HEK293T (cell line): ENCODE measurements at regions not wholly inside any gene's neighbourhood (a gene's known extent, or its start where the extent isn't known, plus 50 kb on each side); places are given as distances from the start of the nearest gene placed in this dataset.

Source experiments
- CTCF ChIA-PET: fragments of 350-600 bp; formaldehyde crosslinking; extraction: SDS; loops from one replicate; lab custom pipeline; 2021; ENCODE audit warnings: antibody characterized with exemption, inconsistent platforms; lab: Yijun Ruan, JAX
- POLR2A ChIA-PET: fragments of 350-600 bp; formaldehyde crosslinking; extraction: SDS; loops from one replicate; lab custom pipeline; 2020; ENCODE audit warnings: antibody characterized with exemption, inconsistent platforms; lab: Yijun Ruan, JAX
- DNase-seq: peaks from one replicate; pipeline ENCODE4 v3.0.0; 2012; ENCODE audit warnings: mixed read lengths; ENCODE audit errors: extremely low spot score
- ARNT ChIP-seq: fragments of 450-650 bp; IDR thresholded peaks from 2 replicates; pipeline ENCODE4 v1.6.1; 2017; ENCODE audit warnings: mild to moderate bottlenecking
- BHLHE40 ChIP-seq: fragments of 450-650 bp; IDR thresholded peaks from 2 replicates; pipeline ENCODE4 v1.6.1; 2016; ENCODE audit warnings: mild to moderate bottlenecking, moderate library complexity, borderline replicate concordance
- CTBP1 ChIP-seq: fragments of 450-650 bp; IDR thresholded peaks from 2 replicates; pipeline ENCODE4 v1.6.1; 2016; ENCODE audit warnings: borderline replicate concordance
- ELF4 ChIP-seq: fragments of 450-650 bp; IDR thresholded peaks from 2 replicates; pipeline ENCODE4 v1.6.1; 2017; ENCODE audit warnings: antibody characterized with exemption
- FOXA1 ChIP-seq: fragments of 450-650 bp; IDR thresholded peaks from 2 replicates; pipeline ENCODE4 v1.6.1; 2016; ENCODE audit warnings: mild to moderate bottlenecking
- FOXK2 ChIP-seq: fragments of 450-650 bp; IDR thresholded peaks from 2 replicates; pipeline ENCODE4 v1.6.1; 2016; ENCODE audit warnings: mild to moderate bottlenecking
- FOXM1 ChIP-seq: fragments of 450-650 bp; IDR thresholded peaks from 2 replicates; pipeline ENCODE4 v1.6.1; 2017; ENCODE audit warnings: mild to moderate bottlenecking, borderline replicate concordance
- HDGF ChIP-seq: fragments of 450-650 bp; IDR thresholded peaks from 2 replicates; pipeline ENCODE4 v1.6.1; 2017; ENCODE audit warnings: antibody characterized with exemption, borderline replicate concordance
- L3MBTL2 ChIP-seq: fragments of 450-650 bp; conservative IDR thresholded peaks from 2 replicates; pipeline ENCODE4 v1.6.1; 2016; ENCODE audit warnings: mild to moderate bottlenecking
- LEF1 ChIP-seq: fragments of 450-650 bp; IDR thresholded peaks from 2 replicates; pipeline ENCODE4 v1.6.1; 2017; ENCODE audit warnings: mild to moderate bottlenecking, borderline replicate concordance
- NFRKB ChIP-seq: fragments of 450-650 bp; IDR thresholded peaks from 2 replicates; pipeline ENCODE4 v1.6.1; 2016; ENCODE audit warnings: mild to moderate bottlenecking, moderate library complexity
- SP1 ChIP-seq: fragments of 450-650 bp; IDR thresholded peaks from 2 replicates; pipeline ENCODE4 v1.6.1; 2017
- SUZ12 ChIP-seq: fragments of 450-650 bp; IDR thresholded peaks from 2 replicates; pipeline ENCODE4 v1.6.1; 2016; ENCODE audit warnings: mild to moderate bottlenecking
- TARDBP ChIP-seq: fragments of 450-650 bp; IDR thresholded peaks from 2 replicates; pipeline ENCODE4 v1.6.1; 2016
- ZNF384 ChIP-seq: fragments of 450-650 bp; IDR thresholded peaks from 2 replicates; pipeline ENCODE4 v1.6.1; 2016
- TF ChIP-seq, protein P1 (sequence below): fragments of 450-650 bp; IDR thresholded peaks from 2 replicates; pipeline ENCODE4 v1.6.1; 2016

DNA sequence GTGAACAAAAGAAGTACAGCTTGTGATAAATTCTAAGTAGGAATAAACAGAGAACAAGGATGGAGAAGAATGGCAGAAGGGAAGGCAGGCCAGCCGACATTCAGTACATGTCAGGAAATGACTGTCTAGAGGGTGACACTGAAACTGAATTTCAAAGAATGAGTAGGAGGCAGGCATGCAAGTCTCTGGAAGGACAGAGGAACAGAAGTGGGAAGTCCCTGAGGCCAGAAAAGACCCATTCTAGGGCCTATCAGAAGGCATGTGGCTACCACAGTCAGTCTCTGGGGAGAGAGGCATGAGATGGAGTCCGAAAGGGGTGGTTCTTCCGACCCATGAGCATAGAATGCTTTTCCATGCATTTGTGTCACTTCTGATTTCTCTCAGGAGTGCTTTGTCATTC, 243.5 kb upstream of the UBE2E2 start:
- CTCF ChIA-PET, result no interaction called here
- no peak for TF ChIP-seq ELF4
- no peak for TF ChIP-seq HDGF
- no peak for TF ChIP-seq L3MBTL2
- TF ChIP-seq BHLHE40, result no peak
- TF ChIP-seq CTBP1, result no peak
- TF ChIP-seq LEF1, result no peak
- TF ChIP-seq NFRKB, result no peak
- TF ChIP-seq FOXK2, result no peak
- no peak for TF ChIP-seq FOXM1

DNA sequence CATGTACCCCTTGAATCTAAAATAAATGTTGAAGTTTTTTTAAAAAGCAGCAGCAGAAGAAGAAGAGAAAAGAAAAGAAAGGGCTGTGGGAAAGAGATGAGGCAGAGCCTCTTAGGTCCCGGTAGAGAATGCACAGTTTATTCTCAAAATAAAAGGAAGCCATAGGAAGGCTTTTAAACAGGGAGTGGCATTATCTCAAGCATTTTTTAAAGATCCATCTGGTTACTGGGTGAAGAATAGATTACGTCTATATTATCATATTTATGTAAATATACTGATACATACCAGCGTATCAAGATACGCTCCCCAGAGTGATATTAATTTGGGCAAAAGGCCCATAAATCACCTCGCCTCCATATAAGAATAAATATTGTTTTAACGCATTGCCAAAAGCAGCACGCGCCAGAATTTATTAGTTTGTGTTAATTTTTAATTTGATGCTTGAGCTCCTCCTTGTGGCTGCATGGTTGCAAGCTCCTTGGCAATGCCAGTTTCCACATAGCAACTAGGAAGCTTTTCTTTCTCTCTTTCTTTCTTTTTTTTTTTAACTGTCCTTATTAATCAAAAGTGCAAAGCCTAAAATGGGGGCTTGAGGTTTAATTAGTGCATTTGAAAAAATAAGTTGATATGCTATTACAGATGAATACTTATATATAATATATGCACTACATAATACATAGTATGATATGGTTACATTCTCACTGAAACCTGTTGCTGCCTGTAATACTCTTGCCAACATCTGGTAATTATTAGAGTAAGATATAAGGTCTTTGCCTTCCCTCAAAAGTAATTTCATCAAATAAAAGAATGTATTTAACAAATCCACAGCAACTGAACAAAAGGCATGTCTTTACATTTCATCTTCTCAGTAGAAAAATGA, 242.8 kb upstream of the UBE2E2 start:
- POLR2A ChIA-PET, result no interaction called here
- CTCF ChIA-PET, result interaction anchor here (0.6 to 1.0 kb wide), 3 partner anchors 206 to 411 kb away, joined by 3 read pairs; no protein-coding TSS in a partner anchor
- peak; percentile 50 for DNase-seq
- TF ChIP-seq FOXM1 (no peak), FOXK2 (no peak)
- TF ChIP-seq, protein P1, sequence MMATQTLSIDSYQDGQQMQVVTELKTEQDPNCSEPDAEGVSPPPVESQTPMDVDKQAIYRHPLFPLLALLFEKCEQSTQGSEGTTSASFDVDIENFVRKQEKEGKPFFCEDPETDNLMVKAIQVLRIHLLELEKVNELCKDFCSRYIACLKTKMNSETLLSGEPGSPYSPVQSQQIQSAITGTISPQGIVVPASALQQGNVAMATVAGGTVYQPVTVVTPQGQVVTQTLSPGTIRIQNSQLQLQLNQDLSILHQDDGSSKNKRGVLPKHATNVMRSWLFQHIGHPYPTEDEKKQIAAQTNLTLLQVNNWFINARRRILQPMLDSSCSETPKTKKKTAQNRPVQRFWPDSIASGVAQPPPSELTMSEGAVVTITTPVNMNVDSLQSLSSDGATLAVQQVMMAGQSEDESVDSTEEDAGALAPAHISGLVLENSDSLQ, result peak; percentile 84

More for the DNA sequence above, 243.5 kb upstream of the UBE2E2 start:
- POLR2A ChIA-PET, result no interaction called here
- no peak for DNase-seq

DNA sequence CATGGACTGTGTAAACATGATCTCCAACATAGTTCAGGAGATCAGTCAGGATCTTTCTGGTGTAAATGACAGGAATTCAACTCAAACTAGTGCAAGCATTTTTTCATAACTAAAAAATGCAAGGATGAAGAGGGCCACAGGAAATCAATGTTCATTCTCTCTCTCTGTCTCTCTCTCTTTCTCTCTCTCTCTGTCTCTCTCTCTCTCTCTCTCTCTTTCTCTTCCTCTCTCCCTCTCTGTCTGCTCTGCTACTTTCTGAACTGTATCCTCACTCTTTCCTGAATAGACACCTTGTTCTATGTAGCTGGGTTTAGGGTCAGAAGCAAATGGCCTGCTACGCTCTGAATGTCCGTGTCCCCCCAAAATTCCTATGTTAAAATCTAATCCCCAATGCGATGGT, 240.9 kb upstream of the UBE2E2 start:
- no peak for TF ChIP-seq ARNT
- TF ChIP-seq SP1, result no peak
- no peak for TF ChIP-seq TARDBP
- no peak for TF ChIP-seq CTBP1
- TF ChIP-seq ELF4, result no peak
- TF ChIP-seq BHLHE40, result no peak
- TF ChIP-seq FOXA1, result no peak
- no peak for TF ChIP-seq ZNF384
- no peak for TF ChIP-seq HDGF
- no peak for TF ChIP-seq FOXM1
- no peak for TF ChIP-seq NFRKB
- TF ChIP-seq, protein P1, result no peak
- no peak for TF ChIP-seq FOXK2
- TF ChIP-seq SUZ12, result no peak
- no peak for TF ChIP-seq L3MBTL2
- TF ChIP-seq LEF1, result no peak
- ChIA-PET POLR2A (no interaction called here), CTCF (no interaction called here)
- DNase-seq, result no peak

DNA sequence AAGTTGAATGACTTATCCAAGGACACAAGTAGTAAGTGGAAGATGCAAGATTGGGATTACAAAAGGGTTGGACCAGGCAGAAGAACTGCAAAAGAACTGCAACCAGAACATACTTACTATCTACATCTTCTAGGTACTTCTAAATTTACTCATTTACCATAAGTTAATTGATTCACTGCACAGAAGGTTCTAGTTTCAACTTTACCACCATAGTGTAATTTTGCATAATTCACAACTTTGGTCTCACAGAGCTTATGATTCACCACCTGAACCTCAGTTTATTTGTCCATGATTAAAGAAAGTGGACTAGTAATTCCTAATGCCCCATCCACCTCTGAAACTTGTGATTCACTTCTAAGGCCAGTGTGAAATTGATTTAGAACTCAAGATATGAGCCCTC, 236.8 kb upstream of the UBE2E2 start:
- ChIA-PET CTCF (no interaction called here), POLR2A (no interaction called here)
- TF ChIP-seq TARDBP, result no peak
- DNase-seq, result no peak

DNA sequence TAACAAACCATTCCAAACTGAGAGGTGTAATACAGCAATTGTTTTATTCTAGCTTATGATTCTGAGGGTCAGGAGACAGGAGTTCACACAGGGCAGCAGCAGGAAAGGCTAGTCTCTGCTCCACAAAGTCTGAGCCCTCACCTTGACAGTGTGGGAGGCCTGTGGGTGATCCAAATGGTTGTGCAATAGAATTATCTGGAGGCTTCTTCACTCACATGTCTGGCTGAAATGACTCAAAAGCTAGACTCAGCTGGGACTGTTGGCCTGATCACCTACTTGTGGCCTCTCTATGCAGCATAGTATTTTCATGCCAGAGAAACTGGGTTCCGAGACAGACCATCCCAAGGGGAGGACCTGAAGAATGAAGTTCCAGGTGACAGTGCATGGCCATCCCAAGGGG, 233.9 kb upstream of the UBE2E2 start:
- TF ChIP-seq, protein P1, result no peak
- TF ChIP-seq HDGF, result no peak
- no peak for TF ChIP-seq NFRKB
- POLR2A ChIA-PET, result no interaction called here
- no peak for DNase-seq
- CTCF ChIA-PET, result no interaction called here

DNA sequence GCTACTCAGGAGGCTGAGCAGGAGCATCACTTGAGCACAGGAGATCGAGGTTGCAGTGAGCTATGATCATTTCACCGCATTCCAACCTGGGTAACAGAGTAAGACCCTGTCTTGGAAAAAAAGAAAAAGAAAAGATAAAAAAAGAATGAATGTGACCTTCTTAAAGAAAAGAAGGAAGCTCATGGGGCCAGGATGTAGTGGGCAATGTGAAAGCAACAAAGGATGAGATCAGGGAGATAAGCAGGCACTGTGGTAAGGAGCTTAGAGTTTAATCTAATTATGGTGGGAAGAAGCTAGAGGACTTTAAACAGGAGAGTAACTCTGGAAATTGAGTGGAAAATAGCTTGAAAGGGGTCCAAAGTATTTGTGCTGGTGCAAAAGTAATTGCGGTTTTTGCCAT, 231.6 kb upstream of the UBE2E2 start:
- CTCF ChIA-PET, result no interaction called here
- POLR2A ChIA-PET, result no interaction called here

More for the DNA sequence above, 231.6 kb upstream of the UBE2E2 start:
- TF ChIP-seq ARNT (no peak), NFRKB (no peak), FOXK2 (no peak), TARDBP (no peak), SP1 (no peak), ZNF384 (no peak), ELF4 (no peak; the same call in 1 of the 2 replicates), SUZ12 (no peak), LEF1 (no peak), CTBP1 (no peak)
- TF ChIP-seq, protein P1, result no peak
- no peak for DNase-seq
